IPS-20b (cell line): ENCODE measurements at regions not wholly inside any gene's neighbourhood (a gene's known extent, or its start where the extent isn't known, plus 50 kb on each side); places are given as distances from the start of the nearest gene placed in this dataset.

Source experiments
- H3K27ac ChIP-seq: one replicate; pipeline ENCODE4 v1.5.1; 2013; ENCODE audit warnings: low read length
- H3K27me3 ChIP-seq: 2 replicates; pipeline ENCODE4 v1.6.1; 2013; ENCODE audit warnings: mild to moderate bottlenecking, low read length, inconsistent platforms; ENCODE audit not compliant: insufficient read depth
- H3K36me3 ChIP-seq: 2 replicates; pipeline ENCODE4 v1.6.1; 2013; ENCODE audit warnings: low read depth, mild to moderate bottlenecking, inconsistent platforms, low read length, moderate library complexity; ENCODE audit not compliant: insufficient read depth
- H3K4me1 ChIP-seq: 2 replicates; pipeline ENCODE4 v1.6.1; 2013; ENCODE audit warnings: mild to moderate bottlenecking, control low read depth, inconsistent platforms, low read length, moderate library complexity; ENCODE audit not compliant: insufficient read depth
- H3K4me3 ChIP-seq: 2 replicates; pipeline ENCODE4 v1.5.1; 2013; ENCODE audit warnings: mild to moderate bottlenecking, low read length, inconsistent platforms
- H3K9ac ChIP-seq: 2 replicates; pipeline ENCODE4 v1.6.1; 2013; ENCODE audit warnings: low read depth, mild to moderate bottlenecking, inconsistent platforms, low read length, moderate library complexity
- H3K9me3 ChIP-seq: 2 replicates; pipeline ENCODE4 v1.6.1; 2013; ENCODE audit warnings: mild to moderate bottlenecking, low read depth, low read length, inconsistent platforms; ENCODE audit not compliant: insufficient read depth

DNA sequence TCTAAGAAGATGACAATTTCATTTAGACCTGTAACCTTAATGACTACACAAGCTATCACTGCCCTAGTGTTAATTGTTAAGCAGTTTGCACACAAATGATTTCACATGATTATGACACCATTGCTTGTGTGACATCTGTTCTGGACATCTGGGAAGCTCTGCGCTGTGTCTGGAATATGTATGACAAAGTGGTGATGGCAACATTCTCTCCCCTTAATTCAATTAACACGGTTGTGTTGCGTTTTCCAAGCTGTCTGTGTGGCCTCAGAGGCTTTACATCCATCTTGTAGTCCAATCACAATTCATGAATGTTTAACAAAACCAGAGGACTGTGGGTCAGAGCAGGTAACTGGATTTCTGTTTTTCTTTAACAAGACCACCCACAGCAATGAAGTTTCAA lies 204.4 kb downstream of the COG6 start:
- no peaks in the 10 kb centered on the region for H3K9me3 ChIP-seq
- no peaks in the 10 kb centered on the region for H3K36me3 ChIP-seq
- H3K9ac ChIP-seq: no peak overlapping the region
- H3K4me1 ChIP-seq: peaks cover 4% of the 10 kb centered on the region; the same call in 1 of the 2 replicates
- no peak overlapping the region for H3K4me3 ChIP-seq
- no peak overlapping the region for H3K27ac ChIP-seq
- no peaks in the 10 kb centered on the region for H3K27me3 ChIP-seq

DNA sequence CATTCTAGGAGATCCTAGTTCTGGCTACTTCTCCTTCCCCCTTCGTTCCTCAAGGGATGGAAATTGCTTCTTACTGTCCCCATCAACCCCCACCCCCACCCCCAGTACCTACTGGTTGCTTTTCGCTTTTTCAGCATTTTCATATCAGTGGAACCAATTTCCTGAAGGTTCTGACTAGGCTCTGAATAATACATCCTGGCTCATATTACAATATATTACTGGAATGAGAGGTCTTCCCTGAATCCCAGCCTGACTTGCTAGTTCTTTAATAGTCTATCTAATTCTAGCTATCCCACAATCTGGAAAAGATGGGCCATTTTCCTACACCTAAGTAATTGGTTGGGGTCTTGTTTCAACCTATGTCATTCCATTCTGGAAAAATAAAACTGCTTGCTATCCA lies 207.4 kb downstream of the COG6 start:
- no peaks in the 10 kb centered on the region for H3K27me3 ChIP-seq
- H3K4me3 ChIP-seq: no peak overlapping the region
- no peak overlapping the region for H3K9ac ChIP-seq
- H3K36me3 ChIP-seq: no peaks in the 10 kb centered on the region
- no peak overlapping the region for H3K27ac ChIP-seq
- H3K9me3 ChIP-seq: no peaks in the 10 kb centered on the region
- peaks cover 4% of the 10 kb centered on the region; the same call in 1 of the 2 replicates for H3K4me1 ChIP-seq

DNA sequence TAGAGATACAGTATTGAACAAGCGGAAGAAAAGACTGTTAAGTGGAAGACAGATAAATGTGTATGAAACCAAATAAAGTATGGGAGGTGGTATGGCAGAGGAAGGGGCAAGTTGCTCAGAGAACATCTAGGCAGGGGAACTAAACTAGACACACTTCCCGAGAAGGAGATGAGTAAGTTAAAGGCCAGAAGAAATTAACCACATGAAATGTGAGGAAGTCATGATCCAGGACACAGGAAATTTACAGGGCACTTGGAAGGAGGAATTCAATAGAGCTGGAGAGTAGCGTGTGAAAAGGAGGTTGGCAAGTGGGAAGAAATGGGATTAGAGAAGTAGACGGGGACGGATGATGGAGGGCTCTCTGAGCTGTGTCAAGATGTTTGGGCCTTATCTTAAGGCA lies 208.8 kb downstream of the COG6 start:
- Histone ChIP-seq H3K9me3 (no peaks in the 10 kb centered on the region), H3K27me3 (no peaks in the 10 kb centered on the region), H3K9ac (no peak overlapping the region), H3K4me3 (no peak overlapping the region), H3K36me3 (no peaks in the 10 kb centered on the region), H3K27ac (no peak overlapping the region), H3K4me1 (peaks cover 4% of the 10 kb centered on the region; the same call in 1 of the 2 replicates)

DNA sequence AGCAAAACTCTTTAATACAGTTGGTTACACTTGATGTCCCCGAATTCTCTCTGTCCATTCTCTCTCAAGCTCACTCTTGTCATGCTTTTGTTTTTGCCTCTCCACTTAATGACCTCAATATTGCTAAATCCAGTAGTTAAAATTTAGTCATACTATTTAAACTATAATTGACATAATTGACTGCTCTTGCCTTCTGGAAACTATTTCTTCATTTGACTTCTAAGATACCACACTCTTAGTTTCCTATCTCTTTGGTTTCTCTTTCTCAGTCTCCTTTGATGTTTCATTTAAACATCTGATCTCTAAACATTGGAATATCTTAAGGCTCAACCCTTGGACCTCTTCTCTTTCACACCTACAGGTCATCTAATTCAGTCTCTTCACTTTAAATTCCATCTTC lies 211.3 kb downstream of the COG6 start:
- H3K27ac ChIP-seq: no peak overlapping the region
- no peaks in the 10 kb centered on the region for H3K36me3 ChIP-seq
- no peak overlapping the region for H3K9ac ChIP-seq
- H3K4me3 ChIP-seq: no peak overlapping the region
- peaks cover 4% of the 10 kb centered on the region; the same call in 1 of the 2 replicates for H3K4me1 ChIP-seq
- no peaks in the 10 kb centered on the region for H3K9me3 ChIP-seq
- H3K27me3 ChIP-seq: no peaks in the 10 kb centered on the region

DNA sequence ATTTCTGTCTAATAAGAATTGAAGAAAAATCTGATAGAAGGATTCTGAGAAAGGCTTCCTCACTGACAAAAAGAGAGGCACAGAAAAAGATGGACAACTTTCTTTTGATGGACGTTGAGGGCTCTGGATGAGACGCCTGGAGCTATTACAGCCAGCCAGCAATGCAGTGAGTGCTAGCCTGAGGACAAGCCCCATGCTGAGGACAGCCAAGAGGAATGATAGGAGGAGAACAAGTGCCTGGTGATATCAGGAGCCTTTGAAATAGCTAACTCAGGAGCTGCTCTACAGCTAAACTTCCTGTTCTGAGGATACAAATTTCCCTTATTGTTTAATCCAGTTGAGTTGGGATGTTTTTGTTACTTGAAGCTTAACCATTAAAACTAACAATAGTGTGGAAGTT lies 212.3 kb downstream of the COG6 start:
- no peak overlapping the region for H3K4me3 ChIP-seq
- H3K27me3 ChIP-seq: no peaks in the 10 kb centered on the region
- H3K27ac ChIP-seq: no peak overlapping the region
- H3K36me3 ChIP-seq: no peaks in the 10 kb centered on the region
- H3K4me1 ChIP-seq: peaks cover 4% of the 10 kb centered on the region; the same call in 1 of the 2 replicates
- H3K9me3 ChIP-seq: no peaks in the 10 kb centered on the region
- H3K9ac ChIP-seq: no peak overlapping the region

DNA sequence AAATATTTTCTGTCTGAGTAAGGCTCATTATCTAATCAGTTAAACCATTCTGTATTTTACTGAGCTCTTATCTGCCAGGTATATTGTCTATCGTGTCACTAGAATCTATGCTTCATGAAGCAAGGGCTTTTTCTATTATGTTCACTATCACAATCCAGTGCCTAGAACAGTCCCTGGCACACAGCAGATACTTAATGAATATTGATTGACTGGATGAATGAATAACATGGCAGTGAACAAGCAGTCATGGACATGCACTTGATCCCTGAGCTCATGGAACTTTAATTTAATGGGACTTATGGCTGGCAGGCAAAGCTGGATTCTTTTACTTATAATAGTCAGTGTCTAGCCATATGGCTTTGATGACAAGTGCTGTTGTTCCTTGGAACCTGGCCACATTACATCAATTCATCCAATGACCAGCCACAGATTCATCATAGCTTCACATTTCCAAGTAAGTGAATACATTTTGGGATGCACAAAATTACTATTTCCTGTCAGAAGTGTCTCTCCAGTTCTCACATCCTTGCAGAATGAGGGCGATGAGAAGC lies 214.8 kb downstream of the COG6 start:
- Histone ChIP-seq H3K9me3 (no peaks in the 10 kb centered on the region), H3K4me3 (no peak overlapping the region), H3K27me3 (no peaks in the 10 kb centered on the region), H3K9ac (no peak overlapping the region), H3K36me3 (no peaks in the 10 kb centered on the region), H3K27ac (no peak overlapping the region), H3K4me1 (0 out of 2 replicates have a peak, but pooled peaks cover 4% of the 10 kb centered on the region)

DNA sequence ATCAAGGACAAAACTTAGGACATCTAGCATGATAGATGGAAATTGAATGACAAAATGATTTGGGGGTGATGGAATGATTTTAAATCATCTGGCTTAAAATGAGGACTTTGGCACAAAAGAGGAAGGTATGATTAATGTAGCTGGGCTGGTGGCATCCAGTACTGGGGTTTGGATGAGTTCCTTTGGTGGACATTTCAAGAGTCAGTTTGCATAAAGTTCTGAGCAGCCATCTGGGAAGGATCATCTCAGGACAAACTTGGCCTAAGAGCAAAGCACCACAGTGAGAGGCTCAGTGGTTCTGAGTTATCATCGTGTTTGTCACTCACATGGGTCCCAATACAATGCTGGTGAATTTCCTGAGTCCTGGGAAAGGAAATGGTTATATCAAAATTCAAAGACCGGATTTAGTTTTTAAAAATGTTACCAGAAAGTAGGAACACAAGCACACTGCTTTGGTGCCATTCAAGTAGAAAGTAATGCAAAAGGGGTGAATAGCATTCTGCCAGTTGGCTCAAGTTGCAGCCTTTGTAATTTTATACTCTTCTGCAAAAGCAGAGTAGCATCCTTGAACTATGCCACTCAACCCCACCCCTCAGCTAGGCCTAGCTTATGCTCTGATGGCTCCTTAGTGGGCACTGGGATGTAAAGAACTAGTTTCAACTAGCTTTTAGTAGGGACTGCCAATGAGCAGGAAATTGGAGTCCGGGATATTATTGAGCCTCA lies 219.0 kb downstream of the COG6 start:
- H3K9me3 ChIP-seq: no peaks in the 10 kb centered on the region
- no peak overlapping the region for H3K27ac ChIP-seq
- H3K36me3 ChIP-seq: no peaks in the 10 kb centered on the region
- H3K9ac ChIP-seq: no peak overlapping the region
- H3K4me3 ChIP-seq: no peak overlapping the region
- 0 out of 2 replicates have a peak, but pooled peaks cover 4% of the 10 kb centered on the region for H3K4me1 ChIP-seq
- no peaks in the 10 kb centered on the region for H3K27me3 ChIP-seq

DNA sequence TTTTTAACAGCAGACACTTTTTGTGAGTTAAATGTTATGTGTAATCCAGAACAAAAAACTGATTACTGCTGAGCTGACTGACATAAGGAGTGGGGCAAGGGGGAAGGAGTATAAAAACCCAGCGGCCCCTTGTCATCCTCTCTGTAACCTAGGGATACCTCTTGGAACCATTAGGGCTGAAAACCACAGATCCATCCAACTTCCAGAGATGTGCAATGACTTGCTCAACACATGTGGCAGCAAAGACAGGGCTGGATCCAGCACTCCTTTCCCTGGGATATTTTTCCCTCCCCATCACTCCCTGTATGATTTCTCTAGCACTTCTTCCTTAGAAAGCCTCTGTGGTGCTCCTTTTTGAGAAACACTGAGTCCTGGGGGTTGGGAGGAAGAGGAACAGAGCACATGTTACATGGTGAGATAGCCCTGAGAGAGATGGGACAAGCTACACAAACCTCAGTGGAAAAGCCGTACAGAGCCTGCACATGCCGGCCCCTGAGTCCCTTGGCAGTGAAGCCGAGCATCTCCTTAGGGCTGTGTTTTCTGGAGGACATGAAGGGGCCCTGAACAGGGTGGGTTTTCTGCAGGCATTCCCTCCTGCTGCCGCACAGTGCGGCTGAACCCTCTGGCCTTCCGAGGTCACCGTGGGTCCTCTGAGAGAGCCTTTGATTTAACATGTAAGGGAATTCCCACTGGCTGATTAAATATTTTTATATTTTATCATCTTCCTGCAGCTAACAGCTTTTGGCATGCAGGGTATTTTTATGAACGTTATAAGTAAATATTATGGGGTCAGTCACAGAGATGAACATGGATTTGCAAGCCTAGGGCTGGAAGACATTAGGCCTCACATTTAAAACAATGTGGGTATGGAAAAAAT lies 219.9 kb downstream of the COG6 start:
- H3K4me3 ChIP-seq: no peak overlapping the region
- no peaks in the 10 kb centered on the region for H3K9me3 ChIP-seq
- H3K27ac ChIP-seq: no peak overlapping the region
- H3K4me1 ChIP-seq: 0 out of 2 replicates have a peak, but pooled peaks cover 4% of the 10 kb centered on the region
- H3K27me3 ChIP-seq: no peaks in the 10 kb centered on the region
- H3K36me3 ChIP-seq: no peaks in the 10 kb centered on the region
- H3K9ac ChIP-seq: no peak overlapping the region

DNA sequence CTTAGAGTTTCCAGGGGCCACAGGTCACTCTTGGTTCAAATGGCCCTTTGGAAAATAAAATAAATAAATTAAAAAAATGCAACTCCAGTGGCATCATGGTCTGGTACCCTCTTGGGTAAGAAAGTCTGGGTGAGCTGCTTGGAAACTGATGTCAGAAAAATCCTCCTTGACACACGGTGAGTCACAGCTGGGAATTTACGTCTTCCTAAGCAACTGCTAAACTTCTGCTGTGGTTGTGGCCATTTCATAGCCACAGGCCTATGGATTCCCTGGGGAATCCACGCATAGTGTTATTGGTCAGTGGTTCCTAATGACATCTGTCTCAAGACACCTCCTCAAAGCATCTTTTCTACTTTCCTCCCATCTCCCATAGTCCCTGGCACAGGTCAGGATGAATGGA lies 220.8 kb downstream of the COG6 start:
- H3K9me3 ChIP-seq: no peaks in the 10 kb centered on the region
- no peak overlapping the region for H3K27ac ChIP-seq
- H3K36me3 ChIP-seq: no peaks in the 10 kb centered on the region
- 0 out of 2 replicates have a peak, but pooled peaks cover 4% of the 10 kb centered on the region for H3K4me1 ChIP-seq
- H3K9ac ChIP-seq: no peak overlapping the region
- no peaks in the 10 kb centered on the region for H3K27me3 ChIP-seq
- no peak overlapping the region for H3K4me3 ChIP-seq

DNA sequence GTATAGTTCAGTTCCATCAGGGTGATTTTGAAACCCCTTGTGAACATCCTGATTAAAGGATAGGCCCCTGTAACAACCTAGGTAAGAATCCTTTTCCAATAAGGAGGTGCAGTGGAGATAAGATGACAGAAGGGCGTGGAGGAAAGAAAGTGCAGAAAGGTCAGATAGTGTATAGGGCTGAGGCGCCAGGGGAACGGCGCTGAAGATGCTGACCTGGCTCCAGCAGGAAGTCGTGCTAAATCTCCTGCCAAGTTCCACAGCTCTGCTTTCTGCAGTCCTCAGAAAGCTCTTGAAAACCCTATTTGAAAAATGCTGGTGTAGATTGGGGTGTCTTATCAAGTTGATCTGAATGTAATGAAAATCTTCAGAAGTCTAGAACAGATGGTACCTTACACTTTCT lies 221.7 kb downstream of the COG6 start:
- Histone ChIP-seq H3K9me3 (no peaks in the 10 kb centered on the region), H3K4me1 (0 out of 2 replicates have a peak, but pooled peaks cover 4% of the 10 kb centered on the region), H3K27ac (no peak overlapping the region), H3K27me3 (no peaks in the 10 kb centered on the region), H3K36me3 (no peaks in the 10 kb centered on the region), H3K4me3 (no peak overlapping the region), H3K9ac (no peak overlapping the region)

DNA sequence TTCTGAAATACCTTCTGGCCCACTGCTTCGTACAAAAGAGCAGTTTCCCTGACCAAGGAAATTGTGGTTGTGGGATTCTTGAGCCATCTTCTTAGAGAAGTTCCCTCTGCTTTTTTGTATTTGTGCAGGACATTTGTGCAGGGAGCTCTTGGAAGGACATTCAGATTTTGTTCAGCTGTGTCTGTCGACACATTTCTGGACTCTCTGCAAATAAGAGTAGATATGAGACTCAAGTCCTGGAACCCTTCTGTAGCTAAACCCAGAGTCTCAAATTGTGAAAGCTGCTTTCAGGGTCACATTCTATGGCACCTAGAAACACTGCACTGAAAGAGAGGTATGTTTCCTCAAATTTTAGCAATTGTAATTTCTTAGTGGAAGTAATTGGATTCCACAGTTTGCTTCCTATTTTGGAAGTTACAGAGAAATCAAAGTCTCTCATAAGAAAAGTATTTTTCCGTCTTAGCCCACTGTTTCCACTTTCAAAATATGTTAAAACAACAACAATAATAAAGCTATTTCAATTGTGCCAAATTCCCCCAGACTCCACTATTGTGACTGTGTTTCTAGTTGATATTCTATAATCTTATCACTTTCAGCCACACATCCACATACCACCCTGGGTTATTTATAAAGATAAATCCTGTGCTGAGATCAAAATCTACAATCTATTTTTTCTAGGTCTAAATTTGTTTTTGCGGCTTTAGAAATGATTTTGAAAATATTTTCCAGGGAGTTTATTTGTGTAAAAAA lies 224.0 kb downstream of the COG6 start:
- no peak overlapping the region for H3K4me3 ChIP-seq

More for the DNA sequence above, 224.0 kb downstream of the COG6 start:
- H3K9me3 ChIP-seq: peaks cover 7% of the 10 kb centered on the region; the same call in 1 of the 2 replicates
- no peaks in the 10 kb centered on the region for H3K36me3 ChIP-seq
- no peaks in the 10 kb centered on the region for H3K27me3 ChIP-seq
- H3K27ac ChIP-seq: no peak overlapping the region
- 0 out of 2 replicates have a peak, but pooled peaks cover 3% of the 10 kb centered on the region for H3K4me1 ChIP-seq
- H3K9ac ChIP-seq: no peak overlapping the region
